Uterus (tissue), 2 donors: ENCODE measurements at regions not wholly inside any gene's neighbourhood (a gene's known extent, or its start where the extent isn't known, plus 50 kb on each side); places are given as distances from the start of the nearest gene placed in this dataset.

Experiments
- POLR2A ChIP-seq, 2 donors: fragments of 450-650 bp; IDR thresholded peaks; one replicate each; pipeline ENCODE4 v1.6.1; 2016; ENCODE audit warnings: antibody characterized with exemption in 2 of 2, mild to moderate bottlenecking in 1 of 2, moderate library complexity in 1 of 2
- TF ChIP-seq, protein P1 (sequence below), 4 experiments: fragments of 200-600 bp in 2 of 4; fragments of 450-650 bp in 2 of 4; sonication (generic) in 2 of 4; IDR thresholded peaks; one replicate each; pipeline ENCODE4 v1.5.1; 2016 to 2019; ENCODE audit warnings: antibody characterized with exemption in 4 of 4, mild to moderate bottlenecking in 2 of 4, moderate library complexity in 1 of 4

DNA sequence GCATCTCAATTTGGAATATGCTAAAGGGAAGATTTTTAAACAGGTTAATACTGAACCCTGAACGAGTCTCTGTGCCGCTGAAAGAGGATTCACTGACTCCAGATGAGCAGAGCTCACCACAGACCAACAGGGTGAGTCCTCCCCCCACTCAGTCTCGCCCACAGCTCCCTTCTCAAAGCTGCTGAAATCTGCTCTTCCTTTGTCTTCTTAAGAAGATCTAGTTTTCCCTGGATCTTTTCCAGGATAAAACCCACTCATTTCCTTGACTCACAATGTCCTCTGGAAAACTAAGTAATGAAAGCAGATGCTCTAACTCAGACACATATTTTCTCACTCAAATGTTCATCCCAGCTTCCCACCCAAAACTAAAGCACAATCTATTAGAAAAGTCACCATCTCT is 447.0 kb upstream of the PKN2 start:
- TF ChIP-seq, protein P1, sequence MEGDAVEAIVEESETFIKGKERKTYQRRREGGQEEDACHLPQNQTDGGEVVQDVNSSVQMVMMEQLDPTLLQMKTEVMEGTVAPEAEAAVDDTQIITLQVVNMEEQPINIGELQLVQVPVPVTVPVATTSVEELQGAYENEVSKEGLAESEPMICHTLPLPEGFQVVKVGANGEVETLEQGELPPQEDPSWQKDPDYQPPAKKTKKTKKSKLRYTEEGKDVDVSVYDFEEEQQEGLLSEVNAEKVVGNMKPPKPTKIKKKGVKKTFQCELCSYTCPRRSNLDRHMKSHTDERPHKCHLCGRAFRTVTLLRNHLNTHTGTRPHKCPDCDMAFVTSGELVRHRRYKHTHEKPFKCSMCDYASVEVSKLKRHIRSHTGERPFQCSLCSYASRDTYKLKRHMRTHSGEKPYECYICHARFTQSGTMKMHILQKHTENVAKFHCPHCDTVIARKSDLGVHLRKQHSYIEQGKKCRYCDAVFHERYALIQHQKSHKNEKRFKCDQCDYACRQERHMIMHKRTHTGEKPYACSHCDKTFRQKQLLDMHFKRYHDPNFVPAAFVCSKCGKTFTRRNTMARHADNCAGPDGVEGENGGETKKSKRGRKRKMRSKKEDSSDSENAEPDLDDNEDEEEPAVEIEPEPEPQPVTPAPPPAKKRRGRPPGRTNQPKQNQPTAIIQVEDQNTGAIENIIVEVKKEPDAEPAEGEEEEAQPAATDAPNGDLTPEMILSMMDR (IDR thresholded peaks at IDR 0.05): no peak
- no peak for TF ChIP-seq POLR2A (IDR thresholded peaks at IDR 0.05)
